Endodermal cell (in vitro differentiated cells): ENCODE measurements at regions not wholly inside any gene's neighbourhood (a gene's known extent, or its start where the extent isn't known, plus 50 kb on each side); places are given as distances from the start of the nearest gene placed in this dataset.
A peak's percentile ranks its signal among the peaks of the same experiment; 100 is the strongest.

ENCODE experiments used
- DNase-seq: peaks from one replicate; pipeline ENCODE4 v3.0.0-alpha.2; 2017
- H3K27ac ChIP-seq: 2 replicates; pipeline ENCODE4 v1.5.1; 2013; ENCODE audit warnings: mild to moderate bottlenecking, low read depth, low read length, moderate library complexity
- H3K27me3 ChIP-seq: 2 replicates; pipeline ENCODE4 v1.6.1; 2013; ENCODE audit warnings: mild to moderate bottlenecking, low read length, moderate library complexity; ENCODE audit not compliant: insufficient read depth, control insufficient read depth, poor library complexity, severe bottlenecking
- H3K36me3 ChIP-seq: 2 replicates; pipeline ENCODE4 v1.7.0; 2013; ENCODE audit warnings: mild to moderate bottlenecking, low read length, moderate library complexity; ENCODE audit not compliant: control insufficient read depth, insufficient read depth
- H3K4me1 ChIP-seq: one replicate; pipeline ENCODE4 v1.7.0; 2013; ENCODE audit warnings: low read length; ENCODE audit not compliant: control insufficient read depth, insufficient read depth
- H3K4me3 ChIP-seq: 2 replicates; pipeline ENCODE4 v1.5.1; 2013; ENCODE audit warnings: mild to moderate bottlenecking, low read length, moderate library complexity
- H3K9ac ChIP-seq: 2 replicates; pipeline ENCODE4 v1.6.1; 2013; ENCODE audit warnings: mild to moderate bottlenecking, low read length, moderate library complexity; ENCODE audit not compliant: poor library complexity, severe bottlenecking; ENCODE audit errors: extremely low read depth
- H3K9me3 ChIP-seq: 2 replicates; pipeline ENCODE4 v1.6.1; 2013; ENCODE audit warnings: mild to moderate bottlenecking, low read length, moderate library complexity; ENCODE audit not compliant: control insufficient read depth
- H3K27ac Mint-ChIP-seq: 2 replicates; pipeline ENCODE4 v1.8.0; 2020; ENCODE audit warnings: mixed read lengths
- H3K27me3 Mint-ChIP-seq: 2 replicates; pipeline ENCODE4 v1.8.0; 2021; ENCODE audit warnings: mild to moderate bottlenecking, mixed read lengths; ENCODE audit not compliant: insufficient read depth
- H3K36me3 Mint-ChIP-seq: 2 replicates; pipeline ENCODE4 v1.8.0; 2020; ENCODE audit warnings: low read depth, mixed read lengths
- H3K4me1 Mint-ChIP-seq: 2 replicates; pipeline ENCODE4 v1.8.0; 2020; ENCODE audit warnings: mixed read lengths
- H3K4me3 Mint-ChIP-seq: 2 replicates; pipeline ENCODE4 v1.8.0; 2020; ENCODE audit warnings: mild to moderate bottlenecking, moderate library complexity, mixed read lengths
- H3K9me3 Mint-ChIP-seq: 2 replicates; pipeline ENCODE4 v1.8.0; 2020; ENCODE audit warnings: mild to moderate bottlenecking, mixed read lengths
- WGBS, 2 experiments: methylation state at CpG; one replicate each; pipeline versions ENCODE4 v1.1.5 to v1.1.7; 2013; ENCODE audit warnings: missing lambda C conversion rate in 2 of 2, mixed read lengths in 1 of 2; ENCODE audit not compliant: insufficient coverage in 1 of 2, insufficient read length in 1 of 2; 5-methylcytosine and 5-hydroxymethylcytosine counted together
- TF ChIP-seq, protein P1 (sequence below): fragments of 200-600 bp; sonication (generic); conservative IDR thresholded peaks from 2 replicates; pipeline ENCODE4 v1.5.0; 2021; ENCODE audit warnings: antibody characterized with exemption, mild to moderate bottlenecking

DNA sequence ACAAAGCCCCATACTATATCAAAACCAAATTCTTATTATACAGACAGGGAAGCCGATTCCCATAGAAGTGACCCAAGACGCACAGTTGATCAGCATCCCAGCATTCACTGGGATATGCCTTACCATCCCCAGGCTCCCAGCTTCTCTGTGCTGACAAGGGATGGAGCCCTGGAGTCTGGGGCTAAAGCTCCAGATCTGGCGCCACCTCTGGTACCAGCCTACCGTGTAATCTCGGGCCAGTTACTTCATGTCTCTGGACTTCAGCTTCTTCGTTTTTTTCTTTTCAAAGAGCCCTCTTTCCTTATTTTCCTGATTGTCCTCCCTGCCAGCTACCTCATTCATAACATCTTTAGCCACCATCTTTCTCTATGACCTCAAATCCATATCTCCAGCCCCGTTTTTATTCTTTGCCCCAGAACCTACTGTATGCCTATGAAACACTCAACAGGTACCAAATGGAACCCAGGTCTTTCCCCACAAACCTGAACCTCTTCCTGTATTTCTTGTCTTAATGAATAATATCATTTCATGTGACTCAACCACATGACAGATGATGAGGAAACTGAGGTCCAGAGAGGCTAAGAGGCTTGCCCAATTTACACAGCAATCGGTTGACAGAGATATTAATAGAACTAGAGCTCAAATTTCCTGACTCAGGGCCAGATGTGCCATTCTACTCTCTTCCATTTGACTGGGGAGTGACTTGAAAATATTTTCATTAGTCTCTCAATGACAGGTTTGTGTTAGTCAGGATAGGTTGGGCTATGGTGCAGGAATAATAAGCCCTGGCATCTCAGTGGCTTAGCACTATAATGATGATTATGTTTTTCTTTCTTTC is 85.4 kb upstream of the TLE3 start:
- Histone ChIP-seq H3K9me3 (no peaks in the 10 kb centered on the region), H3K36me3 (no peaks in the 10 kb centered on the region), H3K9ac (no peak overlapping the region), H3K4me3 (no peak overlapping the region), H3K27ac (no peak overlapping the region), H3K4me1 (no peaks in the 10 kb centered on the region), H3K27me3 (peaks cover 78% of the 10 kb centered on the region)
- Mint-ChIP-seq H3K4me1 (peaks cover 16% of the 10 kb centered on the region), H3K4me3 (no peak overlapping the region), H3K27ac (no peak overlapping the region), H3K27me3 (peaks cover 96% of the 10 kb centered on the region), H3K36me3 (no peaks in the 10 kb centered on the region), H3K9me3 (no peaks in the 10 kb centered on the region)
- TF ChIP-seq, protein P1, sequence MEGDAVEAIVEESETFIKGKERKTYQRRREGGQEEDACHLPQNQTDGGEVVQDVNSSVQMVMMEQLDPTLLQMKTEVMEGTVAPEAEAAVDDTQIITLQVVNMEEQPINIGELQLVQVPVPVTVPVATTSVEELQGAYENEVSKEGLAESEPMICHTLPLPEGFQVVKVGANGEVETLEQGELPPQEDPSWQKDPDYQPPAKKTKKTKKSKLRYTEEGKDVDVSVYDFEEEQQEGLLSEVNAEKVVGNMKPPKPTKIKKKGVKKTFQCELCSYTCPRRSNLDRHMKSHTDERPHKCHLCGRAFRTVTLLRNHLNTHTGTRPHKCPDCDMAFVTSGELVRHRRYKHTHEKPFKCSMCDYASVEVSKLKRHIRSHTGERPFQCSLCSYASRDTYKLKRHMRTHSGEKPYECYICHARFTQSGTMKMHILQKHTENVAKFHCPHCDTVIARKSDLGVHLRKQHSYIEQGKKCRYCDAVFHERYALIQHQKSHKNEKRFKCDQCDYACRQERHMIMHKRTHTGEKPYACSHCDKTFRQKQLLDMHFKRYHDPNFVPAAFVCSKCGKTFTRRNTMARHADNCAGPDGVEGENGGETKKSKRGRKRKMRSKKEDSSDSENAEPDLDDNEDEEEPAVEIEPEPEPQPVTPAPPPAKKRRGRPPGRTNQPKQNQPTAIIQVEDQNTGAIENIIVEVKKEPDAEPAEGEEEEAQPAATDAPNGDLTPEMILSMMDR, result peak; percentile 66
- peak; percentile 72 for DNase-seq
- 77 to 78% methylated on average over 7 to 8 of the region's 8 CpGs for WGBS, 2 experiments

DNA sequence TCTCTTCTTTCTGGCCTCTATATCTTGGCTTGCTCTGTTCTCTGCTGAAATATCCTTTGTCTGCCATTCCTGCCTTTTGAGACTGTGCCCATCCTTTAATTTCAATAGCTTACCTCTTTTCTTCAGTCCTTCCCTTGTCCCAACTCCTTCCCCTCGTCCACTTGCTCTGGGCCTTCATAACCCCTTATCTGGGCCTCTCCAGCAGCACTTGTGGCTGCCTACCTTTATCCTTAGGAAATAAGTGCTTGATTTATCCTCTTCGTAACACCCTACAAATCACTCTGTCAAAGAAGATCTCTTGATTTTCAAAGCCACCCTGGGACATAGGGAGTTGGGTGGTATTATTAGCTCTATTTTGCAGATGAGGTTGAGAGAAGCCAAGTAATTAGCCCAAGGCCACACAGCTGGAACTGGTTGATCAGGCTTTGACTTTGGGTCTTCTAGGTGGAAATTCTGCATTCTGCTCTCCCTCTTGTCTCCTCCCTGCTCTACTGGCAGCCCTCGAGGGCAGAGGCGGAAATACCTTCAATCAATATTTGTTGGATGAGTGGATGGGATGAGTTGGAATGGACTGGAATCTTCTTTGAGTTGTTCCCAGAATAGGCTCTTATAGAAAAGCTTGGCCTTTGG is 84.0 kb upstream of the TLE3 start:
- no peaks in the 10 kb centered on the region for H3K36me3 Mint-ChIP-seq
- no peaks in the 10 kb centered on the region for H3K36me3 ChIP-seq
- H3K4me3 Mint-ChIP-seq, result no peak overlapping the region
- no peaks in the 10 kb centered on the region for H3K9me3 ChIP-seq
- 73 to 100% methylated on average over 1 to 4 of the region's 4 CpGs for WGBS, 2 experiments
- no peak overlapping the region for H3K4me3 ChIP-seq
- DNase-seq, result no peak
- no peak overlapping the region for H3K9ac ChIP-seq
- H3K4me1 Mint-ChIP-seq, result peaks cover 16% of the 10 kb centered on the region
- no peak overlapping the region for H3K27ac ChIP-seq
- H3K9me3 Mint-ChIP-seq, result no peaks in the 10 kb centered on the region
- H3K27me3 Mint-ChIP-seq, result peaks cover 83% of the 10 kb centered on the region
- no peaks in the 10 kb centered on the region for H3K4me1 ChIP-seq
- TF ChIP-seq, protein P1, result no peak
- peaks cover 72% of the 10 kb centered on the region for H3K27me3 ChIP-seq
- H3K27ac Mint-ChIP-seq, result no peak overlapping the region

DNA sequence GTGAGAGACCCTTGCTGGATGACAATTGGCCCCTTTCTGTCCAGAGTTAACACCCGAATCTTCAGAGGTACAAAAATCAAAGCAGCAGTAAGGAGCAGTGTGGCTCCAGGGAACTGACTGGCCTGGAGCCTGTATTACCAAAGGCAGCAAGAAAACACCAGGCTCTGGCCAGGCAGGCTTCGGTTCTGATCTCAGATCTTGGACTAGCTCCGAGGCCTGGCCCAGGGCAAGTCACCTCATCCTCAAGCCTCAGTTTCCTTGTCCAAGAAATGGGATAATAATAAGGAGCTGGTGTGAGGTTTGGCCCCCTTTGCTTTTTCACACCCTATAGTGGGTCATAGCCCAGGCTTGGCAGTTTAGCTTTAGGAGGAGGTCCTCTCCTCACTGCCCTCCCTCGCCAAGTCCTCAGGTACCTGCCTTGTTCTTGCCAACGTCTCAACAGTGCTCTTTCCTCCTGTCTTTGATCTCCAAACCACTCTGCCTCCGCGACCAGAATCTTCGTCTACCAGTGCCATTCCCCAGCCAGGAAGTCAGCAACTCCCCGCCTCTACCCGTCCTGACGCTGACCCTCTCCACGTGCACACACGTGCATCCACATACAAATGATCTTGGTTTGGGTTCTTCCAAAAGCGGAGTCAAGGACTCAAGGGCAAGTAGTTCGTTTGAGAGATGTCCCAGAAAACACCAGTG is 82.6 kb upstream of the TLE3 start:
- H3K4me1 ChIP-seq, result no peaks in the 10 kb centered on the region
- no peak overlapping the region for H3K27ac ChIP-seq
- 88 to 90% methylated on average over 12 to 15 of the region's 15 CpGs for WGBS, 2 experiments
- Mint-ChIP-seq H3K4me1 (peaks cover 9% of the 10 kb centered on the region), H3K27ac (no peak overlapping the region), H3K36me3 (no peaks in the 10 kb centered on the region), H3K4me3 (no peak overlapping the region), H3K9me3 (no peaks in the 10 kb centered on the region), H3K27me3 (peaks cover 76% of the 10 kb centered on the region)
- H3K4me3 ChIP-seq, result no peak overlapping the region
- TF ChIP-seq, protein P1, result no peak
- H3K36me3 ChIP-seq, result no peaks in the 10 kb centered on the region
- H3K9ac ChIP-seq, result no peak overlapping the region
- peaks cover 80% of the 10 kb centered on the region for H3K27me3 ChIP-seq
- H3K9me3 ChIP-seq, result no peaks in the 10 kb centered on the region
- no peak for DNase-seq
